GM10248 (cell line): ENCODE measurements at regions not wholly inside any gene's neighbourhood (a gene's known extent, or its start where the extent isn't known, plus 50 kb on each side); places are given as distances from the start of the nearest gene placed in this dataset.
A peak's percentile ranks its signal among the peaks of the same experiment; 100 is the strongest.

Source experiments
- CTCF ChIA-PET: fragments of 300-600 bp; sonication (Branson Sonifier 250); formaldehyde crosslinking; extraction: SDS; loops from one replicate; lab custom pipeline; 2021; ENCODE audit warnings: antibody characterized with exemption; lab: Yijun Ruan, JAX
- POLR2A ChIA-PET: fragments of 350-650 bp; sonication (Branson Sonifier 250); formaldehyde crosslinking; extraction: SDS; loops from one replicate; lab custom pipeline; 2020; ENCODE audit warnings: antibody characterized with exemption; lab: Yijun Ruan, JAX
- DNase-seq: peaks from one replicate; pipeline ENCODE4 v3.0.0; 2012; ENCODE audit errors: extremely low spot score
- TF ChIP-seq, protein P1 (sequence below): IDR thresholded peaks from 2 replicates; pipeline ENCODE4 v1.5.1; 2012; ENCODE audit warnings: mild to moderate bottlenecking, low read depth; ENCODE audit errors: extremely low read depth, missing control alignments, control extremely low read depth

DNA sequence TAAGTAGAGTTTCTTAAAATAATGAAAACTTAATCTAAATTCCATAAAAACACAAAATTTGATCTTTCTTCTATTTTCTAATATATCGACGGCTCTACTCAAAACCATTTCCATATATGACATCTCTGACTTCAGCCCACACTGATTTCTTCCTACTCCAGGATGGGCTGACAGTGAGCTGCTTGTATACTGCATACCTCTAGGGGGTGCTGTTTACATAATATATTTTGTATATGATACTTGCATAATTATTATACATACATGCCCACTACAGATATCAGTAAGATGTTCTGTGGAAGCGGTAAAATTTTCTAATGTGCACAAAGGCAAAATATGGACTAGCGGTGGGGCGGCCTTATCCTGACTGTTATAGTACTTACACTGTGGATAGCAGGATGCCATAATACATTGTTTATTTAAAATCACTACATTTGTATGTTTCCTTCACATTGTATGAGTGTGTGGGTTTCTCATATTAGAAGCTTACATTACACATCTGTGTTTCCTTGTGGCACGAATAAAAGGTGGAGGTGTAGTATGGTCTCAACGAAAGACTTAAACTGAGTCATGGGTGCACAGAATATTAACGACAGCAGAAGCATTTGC is 66.1 kb upstream of the NXPH2 start:
- POLR2A ChIA-PET: no interaction called here
- CTCF ChIA-PET: interaction anchor here (0.7 to 4.5 kb wide), 15 partner anchors 9 to 1007 kb away, joined by 3 to 29 read pairs (median 3); no protein-coding TSS in a partner anchor
- DNase-seq: peak; percentile 32
- TF ChIP-seq, protein P1, sequence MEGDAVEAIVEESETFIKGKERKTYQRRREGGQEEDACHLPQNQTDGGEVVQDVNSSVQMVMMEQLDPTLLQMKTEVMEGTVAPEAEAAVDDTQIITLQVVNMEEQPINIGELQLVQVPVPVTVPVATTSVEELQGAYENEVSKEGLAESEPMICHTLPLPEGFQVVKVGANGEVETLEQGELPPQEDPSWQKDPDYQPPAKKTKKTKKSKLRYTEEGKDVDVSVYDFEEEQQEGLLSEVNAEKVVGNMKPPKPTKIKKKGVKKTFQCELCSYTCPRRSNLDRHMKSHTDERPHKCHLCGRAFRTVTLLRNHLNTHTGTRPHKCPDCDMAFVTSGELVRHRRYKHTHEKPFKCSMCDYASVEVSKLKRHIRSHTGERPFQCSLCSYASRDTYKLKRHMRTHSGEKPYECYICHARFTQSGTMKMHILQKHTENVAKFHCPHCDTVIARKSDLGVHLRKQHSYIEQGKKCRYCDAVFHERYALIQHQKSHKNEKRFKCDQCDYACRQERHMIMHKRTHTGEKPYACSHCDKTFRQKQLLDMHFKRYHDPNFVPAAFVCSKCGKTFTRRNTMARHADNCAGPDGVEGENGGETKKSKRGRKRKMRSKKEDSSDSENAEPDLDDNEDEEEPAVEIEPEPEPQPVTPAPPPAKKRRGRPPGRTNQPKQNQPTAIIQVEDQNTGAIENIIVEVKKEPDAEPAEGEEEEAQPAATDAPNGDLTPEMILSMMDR: peak; percentile 57

GRCh38 chr2:138842341-138842740 is 62.2 kb upstream of the NXPH2 start:
- ChIA-PET POLR2A (no interaction called here), CTCF (interaction anchor here (1.0 to 1.2 kb wide), 3 partner anchors 14 to 17 kb away, joined by 3 read pairs; no protein-coding TSS in a partner anchor)
- TF ChIP-seq, protein P1: no peak
- DNase-seq: no peak

DNA sequence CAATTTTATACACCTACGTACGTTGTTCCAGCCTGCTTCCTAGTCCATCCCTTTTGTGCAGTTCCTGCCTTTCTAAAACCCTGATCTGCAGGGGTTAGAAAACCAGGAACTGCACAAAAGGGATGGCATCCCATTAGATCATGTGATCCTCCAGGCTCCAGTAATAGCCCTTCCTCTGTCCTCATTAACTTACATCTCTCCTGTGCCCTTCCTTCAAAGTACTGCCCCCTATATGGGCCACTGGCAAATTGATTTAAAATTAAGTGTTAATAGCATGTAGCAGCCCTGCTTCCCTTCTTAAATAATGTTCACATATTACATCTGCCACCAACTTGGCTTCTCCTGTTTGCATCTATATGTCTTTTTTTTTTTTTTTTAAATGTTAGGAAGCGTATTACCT is 61.3 kb upstream of the NXPH2 start:
- no peak for DNase-seq
- ChIA-PET POLR2A (no interaction called here), CTCF (interaction anchor here (1.0 kb wide), 1 partner anchor 14 kb away, joined by 3 read pairs; no protein-coding TSS in a partner anchor)
- TF ChIP-seq, protein P1: no peak

DNA sequence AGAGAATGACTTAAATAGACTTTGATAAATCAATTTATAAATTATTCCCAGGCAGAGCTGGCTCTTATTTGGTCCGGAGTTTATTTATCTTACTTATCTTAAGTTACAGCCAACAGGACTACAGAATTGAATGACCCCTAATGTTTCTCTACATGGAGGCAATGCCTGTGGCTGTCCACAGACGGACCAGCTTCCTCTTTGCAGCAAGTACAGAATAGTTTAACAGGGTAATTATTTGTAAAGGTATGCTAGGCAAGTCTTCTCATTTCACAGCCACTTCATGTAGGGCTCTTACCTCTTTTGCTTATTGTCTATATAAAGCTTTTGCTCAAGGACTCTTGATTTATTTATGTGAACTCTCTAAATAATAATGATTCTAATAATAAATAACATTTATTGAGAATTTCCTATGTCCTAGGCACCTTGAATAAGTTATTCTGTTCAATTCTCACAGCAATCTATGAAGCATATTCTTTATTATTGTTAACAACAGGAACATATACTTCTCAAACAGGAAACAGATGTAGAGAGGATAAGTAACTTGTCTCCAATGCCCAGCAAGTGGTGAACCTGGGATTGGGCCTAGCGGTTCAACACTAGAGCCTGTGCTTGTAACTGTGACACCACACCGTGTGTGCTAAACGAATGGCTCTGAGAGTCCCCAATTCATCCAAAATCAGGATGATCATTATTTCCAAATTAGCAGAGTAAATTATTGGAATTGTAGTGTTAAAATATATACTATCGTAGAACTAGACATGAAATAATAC is 58.8 kb upstream of the NXPH2 start:
- ChIA-PET POLR2A (no interaction called here), CTCF (no interaction called here)
- TF ChIP-seq, protein P1: no peak
- DNase-seq: no peak

DNA sequence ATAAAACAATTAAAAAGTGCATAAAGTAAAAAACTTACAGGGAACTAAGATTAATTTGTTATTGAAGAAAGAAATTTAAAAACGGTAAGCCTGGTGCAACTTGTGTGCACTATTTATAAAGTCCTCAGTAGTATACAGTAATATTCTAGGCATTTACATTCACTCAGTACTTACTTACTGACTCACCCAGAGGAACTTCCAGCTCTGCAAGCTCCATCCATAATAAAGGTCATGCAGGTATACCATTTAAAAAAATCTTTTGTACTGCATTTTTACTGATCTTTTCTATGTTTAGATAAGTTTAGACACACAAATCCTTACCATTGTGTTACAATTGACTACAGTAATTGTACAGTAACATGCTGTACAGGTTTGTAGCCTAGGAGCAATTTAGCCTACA is 51.5 kb upstream of the NXPH2 start:
- ChIA-PET CTCF (interaction anchor here (1.9 kb wide), 1 partner anchor 13 kb away, joined by 6 read pairs; no protein-coding TSS in a partner anchor), POLR2A (no interaction called here)
- no peak for DNase-seq
- TF ChIP-seq, protein P1: no peak

- TF ChIP-seq, protein P1: no peak
- ChIA-PET CTCF (interaction anchor here (1.9 to 6.6 kb wide), 2 partner anchors 14 to 920 kb away, joined by 6 to 65 read pairs; no protein-coding TSS in a partner anchor), POLR2A (no interaction called here)
- no peak for DNase-seq
Measured at GRCh38 chr2:138831154-138831553, 51.0 kb upstream of the NXPH2 start.
